AG04450 (cell line): ENCODE measurements at regions not wholly inside any gene's neighbourhood (a gene's known extent, or its start where the extent isn't known, plus 50 kb on each side); places are given as distances from the start of the nearest gene placed in this dataset.

Experiments
- CTCF ChIA-PET: fragments of 300-600, 350-600 bp; formaldehyde crosslinking; extraction: SDS; loops from one replicate; lab custom pipeline; 2022; ENCODE audit warnings: antibody characterized with exemption, inconsistent platforms; lab: Charles Lee
- POLR2A ChIA-PET: fragments of 350-600 bp; formaldehyde crosslinking; extraction: SDS; loops from one replicate; lab custom pipeline; 2021; ENCODE audit warnings: antibody characterized with exemption, inconsistent platforms; lab: Yijun Ruan, JAX
- DNase-seq: peaks from one replicate; pipeline ENCODE4 v3.0.0-alpha.2; 2011; ENCODE audit warnings: low read depth, low spot score
- H3K27ac ChIP-seq: one replicate; pipeline ENCODE4 v1.5.1; 2012; ENCODE audit warnings: low read depth, low read length, control low read depth
- H3K27me3 ChIP-seq: one replicate; pipeline ENCODE4 v1.6.0; 2012; ENCODE audit warnings: low read length; ENCODE audit not compliant: control insufficient read depth, insufficient read depth
- H3K4me3 ChIP-seq: 2 replicates; pipeline ENCODE4 v1.5.1; 2011; ENCODE audit warnings: mild to moderate bottlenecking, low read depth, low read length, control low read depth
- H3K9me3 ChIP-seq: 2 replicates; pipeline ENCODE4 v1.5.1; 2012; ENCODE audit warnings: low read length; ENCODE audit not compliant: control insufficient read depth, insufficient read depth
- TF ChIP-seq, protein P1 (sequence below): IDR thresholded peaks from 2 replicates; pipeline ENCODE4 v1.5.1; 2011; ENCODE audit warnings: low read depth, low read length, control low read depth, inconsistent platforms

DNA sequence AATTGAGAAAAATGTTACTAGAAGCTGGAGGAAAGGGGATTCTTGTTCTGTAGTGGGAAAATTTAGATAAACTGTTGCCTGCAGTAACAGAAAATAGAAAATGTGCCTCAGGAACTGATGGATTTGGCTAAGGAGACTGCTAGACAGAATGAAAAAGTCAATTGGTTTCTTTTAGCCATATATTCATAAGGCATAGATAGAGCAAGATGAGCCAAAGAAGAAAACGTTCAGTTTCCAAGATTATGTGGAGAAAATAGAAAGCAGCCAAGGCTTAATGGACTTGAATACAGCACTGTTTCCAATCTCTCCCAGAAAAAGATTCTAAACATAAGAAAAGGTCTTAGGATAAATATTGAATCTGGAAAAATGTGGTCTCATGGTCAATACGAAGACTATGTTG, 115.1 kb upstream of the TCF21 start:
- Histone ChIP-seq H3K4me3 (no peak overlapping the region), H3K27me3 (no peaks in the 10 kb centered on the region), H3K9me3 (no peaks in the 10 kb centered on the region), H3K27ac (no peak overlapping the region)
- ChIA-PET POLR2A (no interaction called here), CTCF (no interaction called here)
- TF ChIP-seq, protein P1, sequence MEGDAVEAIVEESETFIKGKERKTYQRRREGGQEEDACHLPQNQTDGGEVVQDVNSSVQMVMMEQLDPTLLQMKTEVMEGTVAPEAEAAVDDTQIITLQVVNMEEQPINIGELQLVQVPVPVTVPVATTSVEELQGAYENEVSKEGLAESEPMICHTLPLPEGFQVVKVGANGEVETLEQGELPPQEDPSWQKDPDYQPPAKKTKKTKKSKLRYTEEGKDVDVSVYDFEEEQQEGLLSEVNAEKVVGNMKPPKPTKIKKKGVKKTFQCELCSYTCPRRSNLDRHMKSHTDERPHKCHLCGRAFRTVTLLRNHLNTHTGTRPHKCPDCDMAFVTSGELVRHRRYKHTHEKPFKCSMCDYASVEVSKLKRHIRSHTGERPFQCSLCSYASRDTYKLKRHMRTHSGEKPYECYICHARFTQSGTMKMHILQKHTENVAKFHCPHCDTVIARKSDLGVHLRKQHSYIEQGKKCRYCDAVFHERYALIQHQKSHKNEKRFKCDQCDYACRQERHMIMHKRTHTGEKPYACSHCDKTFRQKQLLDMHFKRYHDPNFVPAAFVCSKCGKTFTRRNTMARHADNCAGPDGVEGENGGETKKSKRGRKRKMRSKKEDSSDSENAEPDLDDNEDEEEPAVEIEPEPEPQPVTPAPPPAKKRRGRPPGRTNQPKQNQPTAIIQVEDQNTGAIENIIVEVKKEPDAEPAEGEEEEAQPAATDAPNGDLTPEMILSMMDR, result no peak
- no peak for DNase-seq

DNA sequence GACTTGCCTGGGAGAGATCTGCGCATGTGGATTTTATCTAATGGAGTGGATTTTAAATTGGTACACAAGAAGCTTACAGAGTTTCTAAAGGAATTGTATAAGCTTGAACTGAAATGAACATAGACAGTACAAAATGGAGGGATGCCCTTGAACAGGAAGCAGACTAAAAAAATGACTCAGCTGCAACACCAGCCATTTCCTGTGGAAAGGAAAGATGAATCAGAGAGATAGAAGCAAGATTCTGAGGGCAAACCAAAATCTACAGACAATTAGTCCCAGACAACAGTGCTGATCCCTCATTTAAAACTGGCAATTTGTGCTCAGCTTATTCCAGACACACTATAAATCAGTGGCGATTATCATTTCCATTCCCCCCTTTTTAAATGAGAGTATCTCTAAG, 114.6 kb upstream of the TCF21 start:
- Histone ChIP-seq H3K9me3 (no peaks in the 10 kb centered on the region), H3K27ac (no peak overlapping the region), H3K27me3 (no peaks in the 10 kb centered on the region), H3K4me3 (no peak overlapping the region)
- ChIA-PET POLR2A (no interaction called here), CTCF (no interaction called here)
- TF ChIP-seq, protein P1, result no peak
- no peak for DNase-seq

DNA sequence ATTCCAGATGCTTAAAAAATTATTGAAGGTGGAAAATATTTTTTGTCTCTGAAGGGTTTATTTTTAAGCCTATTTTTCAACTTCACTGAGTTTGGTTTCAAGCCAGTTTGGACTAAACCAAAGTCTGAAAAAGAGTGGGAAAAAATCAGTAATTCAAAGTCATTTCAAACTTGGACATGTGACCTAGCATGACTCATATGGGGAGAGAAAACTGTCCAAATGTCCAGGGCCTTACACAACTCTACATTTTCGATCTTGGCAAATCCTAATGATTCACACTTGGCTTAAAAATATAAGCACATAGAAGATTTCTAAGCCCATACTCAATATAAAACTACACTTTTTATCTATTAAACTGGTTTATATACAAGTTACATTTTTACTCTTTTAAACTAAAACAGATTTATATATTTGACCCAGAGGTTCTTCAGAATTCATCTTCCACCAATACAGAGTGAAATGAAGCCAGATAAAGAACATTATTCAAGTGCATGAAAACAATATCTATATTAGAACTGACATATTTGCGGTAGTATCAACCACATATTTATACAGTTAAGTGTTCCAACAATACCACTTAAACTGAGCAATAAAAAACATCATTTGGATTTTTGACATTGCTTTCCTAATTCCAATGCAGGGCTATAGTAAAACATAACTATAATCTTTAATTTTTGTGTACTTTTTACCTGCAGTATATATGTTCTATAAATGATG, 110.3 kb upstream of the TCF21 start:
- H3K4me3 ChIP-seq, result no peak overlapping the region
- CTCF ChIA-PET, result no interaction called here
- no peaks in the 10 kb centered on the region for H3K9me3 ChIP-seq
- no peaks in the 10 kb centered on the region for H3K27me3 ChIP-seq
- H3K27ac ChIP-seq, result no peak overlapping the region
- DNase-seq, result peak; percentile 64
- POLR2A ChIA-PET, result no interaction called here
- TF ChIP-seq, protein P1, result no peak

DNA sequence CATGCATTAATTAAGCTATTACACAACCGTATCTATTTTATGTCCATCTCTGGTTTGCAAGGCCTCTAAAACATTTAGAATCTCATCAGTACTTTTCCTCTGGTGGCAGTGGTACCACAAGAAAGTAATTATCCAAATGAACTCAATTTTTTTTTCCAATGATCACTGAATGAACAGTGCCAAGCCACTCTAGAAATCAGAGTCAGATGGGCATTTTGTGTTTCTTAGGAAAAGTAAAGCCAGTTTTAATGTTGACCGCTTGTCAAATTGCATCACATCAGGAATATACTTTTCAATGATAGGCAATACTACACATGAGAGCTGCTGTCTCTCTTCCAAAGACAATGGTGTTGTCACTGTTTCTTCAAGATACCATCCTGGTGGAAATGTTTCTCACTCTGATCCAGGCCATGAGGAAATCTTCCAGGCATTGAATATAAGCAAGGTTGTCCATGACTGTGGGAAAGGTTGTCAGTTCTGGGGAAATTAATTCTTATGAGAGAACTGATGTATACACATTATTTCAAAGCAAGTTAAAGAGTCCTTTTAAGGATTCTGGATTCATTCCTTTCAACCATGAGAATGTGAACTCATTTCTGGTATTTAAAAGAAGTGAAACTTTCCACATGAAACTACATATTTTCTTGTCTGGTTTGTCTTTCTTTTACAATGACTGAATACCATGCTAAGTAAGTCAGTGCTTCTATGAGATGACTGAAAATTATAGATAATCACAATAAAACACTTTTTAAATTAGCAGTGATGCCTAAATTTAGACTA, 108.8 kb upstream of the TCF21 start:
- no peaks in the 10 kb centered on the region for H3K27me3 ChIP-seq
- ChIA-PET POLR2A (no interaction called here), CTCF (no interaction called here)
- TF ChIP-seq, protein P1, result no peak
- no peak for DNase-seq
- H3K4me3 ChIP-seq, result no peak overlapping the region
- no peaks in the 10 kb centered on the region for H3K9me3 ChIP-seq
- H3K27ac ChIP-seq, result no peak overlapping the region

DNA sequence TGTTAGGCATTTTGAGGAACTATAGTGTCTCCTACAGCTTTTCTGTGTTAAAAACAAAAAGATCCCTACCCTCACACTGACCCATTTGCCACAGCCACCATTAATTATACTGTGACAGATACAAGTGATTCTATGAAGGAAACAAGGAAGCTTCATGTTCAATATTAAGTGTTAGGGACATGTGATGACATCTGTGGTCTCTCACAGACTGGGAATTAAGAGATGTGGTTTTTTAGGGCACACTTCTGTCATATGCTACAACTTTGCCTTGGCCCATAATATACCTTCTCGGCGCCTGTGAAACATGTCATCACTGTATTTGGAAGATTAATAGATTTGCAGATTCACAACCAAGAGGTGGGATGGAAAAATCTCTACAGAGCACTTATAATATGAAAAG, 102.9 kb upstream of the TCF21 start:
- DNase-seq, result no peak

More for the DNA sequence above, 102.9 kb upstream of the TCF21 start:
- ChIA-PET CTCF (no interaction called here), POLR2A (no interaction called here)
- H3K27me3 ChIP-seq, result no peaks in the 10 kb centered on the region
- no peaks in the 10 kb centered on the region for H3K9me3 ChIP-seq
- TF ChIP-seq, protein P1, result no peak
- no peak overlapping the region for H3K27ac ChIP-seq
- no peak overlapping the region for H3K4me3 ChIP-seq
